Lower lobe of right lung (tissue), 2 donors: ENCODE measurements at regions not wholly inside any gene's neighbourhood (a gene's known extent, or its start where the extent isn't known, plus 50 kb on each side); places are given as distances from the start of the nearest gene placed in this dataset.

ENCODE experiments used
- ATAC-seq, 2 donors: fragments of 200-7000 bp; cut with Tn5 transposase; one replicate each; pipeline ENCODE4 v1.9.1; 2020 to 2022; ENCODE audit warnings: mild to moderate bottlenecking in 2 of 2, moderate library complexity in 2 of 2
- DNase-seq: peaks from one replicate; pipeline ENCODE4 v3.0.0-alpha.2; 2020
- H3K27ac ChIP-seq: fragments of 200-600 bp; one replicate; pipeline ENCODE4 v1.8.0; 2022
- H3K27me3 ChIP-seq: fragments of 200-600 bp; one replicate; pipeline ENCODE4 v1.8.0; 2022; ENCODE audit warnings: low read depth
- H3K36me3 ChIP-seq: fragments of 200-600 bp; one replicate; pipeline ENCODE4 v1.8.0; 2022; ENCODE audit warnings: mild to moderate bottlenecking
- H3K4me1 ChIP-seq: fragments of 200-600 bp; one replicate; pipeline ENCODE4 v1.8.0; 2022
- H3K4me3 ChIP-seq: fragments of 200-600 bp; one replicate; pipeline ENCODE4 v1.8.0; 2022; ENCODE audit warnings: mild to moderate bottlenecking
- H3K9me3 ChIP-seq: fragments of 200-600 bp; one replicate; pipeline ENCODE4 v1.8.0; 2022
- intact Hi-C: fragments of 100-400 bp; cut with DNase I; formaldehyde crosslinking; loops from one replicate; pipeline ENCODE4 v1.11.0; 2022
- TF ChIP-seq, protein P1 (sequence below): fragments of 200-600 bp; IDR thresholded peaks from one replicate; pipeline ENCODE4 v1.8.0; 2022; ENCODE audit warnings: antibody characterized with exemption, mild to moderate bottlenecking
- donor health status: DM: no; HTN: yes; CAD: no; lungs with severe emphysema.

- no peaks in the 10 kb centered on the region for H3K27me3 ChIP-seq
- no peaks in the 10 kb centered on the region for H3K36me3 ChIP-seq
- H3K27ac ChIP-seq = no peak overlapping the region
- DNase-seq = no peak
- no peak for ATAC-seq
- intact Hi-C loops = no loop called here
- no peaks in the 10 kb centered on the region for H3K9me3 ChIP-seq
- TF ChIP-seq, protein P1, sequence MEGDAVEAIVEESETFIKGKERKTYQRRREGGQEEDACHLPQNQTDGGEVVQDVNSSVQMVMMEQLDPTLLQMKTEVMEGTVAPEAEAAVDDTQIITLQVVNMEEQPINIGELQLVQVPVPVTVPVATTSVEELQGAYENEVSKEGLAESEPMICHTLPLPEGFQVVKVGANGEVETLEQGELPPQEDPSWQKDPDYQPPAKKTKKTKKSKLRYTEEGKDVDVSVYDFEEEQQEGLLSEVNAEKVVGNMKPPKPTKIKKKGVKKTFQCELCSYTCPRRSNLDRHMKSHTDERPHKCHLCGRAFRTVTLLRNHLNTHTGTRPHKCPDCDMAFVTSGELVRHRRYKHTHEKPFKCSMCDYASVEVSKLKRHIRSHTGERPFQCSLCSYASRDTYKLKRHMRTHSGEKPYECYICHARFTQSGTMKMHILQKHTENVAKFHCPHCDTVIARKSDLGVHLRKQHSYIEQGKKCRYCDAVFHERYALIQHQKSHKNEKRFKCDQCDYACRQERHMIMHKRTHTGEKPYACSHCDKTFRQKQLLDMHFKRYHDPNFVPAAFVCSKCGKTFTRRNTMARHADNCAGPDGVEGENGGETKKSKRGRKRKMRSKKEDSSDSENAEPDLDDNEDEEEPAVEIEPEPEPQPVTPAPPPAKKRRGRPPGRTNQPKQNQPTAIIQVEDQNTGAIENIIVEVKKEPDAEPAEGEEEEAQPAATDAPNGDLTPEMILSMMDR = no peak
- H3K4me1 ChIP-seq = no peaks in the 10 kb centered on the region
- H3K4me3 ChIP-seq = no peak overlapping the region
These were observed 1374.2 kb upstream of the ALCAM start for GRCh38 chr3:103992469-103992868.

DNA sequence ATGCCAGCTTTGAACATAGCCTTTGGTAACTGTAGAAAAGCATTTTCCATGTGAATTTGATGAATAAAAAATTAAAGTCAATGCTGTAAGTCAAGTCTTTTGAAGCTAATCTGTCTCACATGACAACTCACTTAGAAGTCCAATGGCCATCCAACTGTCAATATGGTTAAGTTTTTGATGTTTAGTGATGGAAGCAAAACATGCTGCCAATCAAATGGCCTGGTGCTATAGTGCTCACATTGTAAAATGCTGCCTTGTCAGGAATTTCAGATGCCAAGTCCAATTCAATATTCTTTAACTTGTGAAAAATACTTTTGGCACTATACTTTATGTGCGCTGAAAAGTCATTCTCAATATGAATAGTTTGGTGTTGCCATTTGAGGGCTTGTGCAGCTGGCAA is 1361.8 kb upstream of the ALCAM start:
- ATAC-seq (no peak), DNase-seq (no peak)
- intact Hi-C loops = no loop called here
- Histone ChIP-seq H3K27ac (no peak overlapping the region), H3K4me3 (no peak overlapping the region), H3K9me3 (no peaks in the 10 kb centered on the region), H3K27me3 (no peaks in the 10 kb centered on the region), H3K4me1 (no peaks in the 10 kb centered on the region), H3K36me3 (no peaks in the 10 kb centered on the region)
- TF ChIP-seq, protein P1 = no peak

- TF ChIP-seq, protein P1 = no peak
- H3K27ac ChIP-seq = no peak overlapping the region
- DNase-seq = no peak
- H3K9me3 ChIP-seq = no peaks in the 10 kb centered on the region
- intact Hi-C loops = no loop called here
- no peaks in the 10 kb centered on the region for H3K4me1 ChIP-seq
- no peak for ATAC-seq
- no peaks in the 10 kb centered on the region for H3K36me3 ChIP-seq
- no peaks in the 10 kb centered on the region for H3K27me3 ChIP-seq
- no peak overlapping the region for H3K4me3 ChIP-seq
These were observed 1360.9 kb upstream of the ALCAM start for GRCh38 chr3:104005815-104006214.

- Histone ChIP-seq H3K27me3 (no peaks in the 10 kb centered on the region), H3K27ac (no peak overlapping the region), H3K9me3 (peaks cover 4% of the 10 kb centered on the region), H3K36me3 (no peaks in the 10 kb centered on the region), H3K4me1 (no peaks in the 10 kb centered on the region), H3K4me3 (no peak overlapping the region)
- ATAC-seq = no peak
- intact Hi-C loops = no loop called here
- TF ChIP-seq, protein P1 = no peak
- DNase-seq = no peak
These were observed 1348.2 kb upstream of the ALCAM start for GRCh38 chr3:104018541-104018940.

DNA sequence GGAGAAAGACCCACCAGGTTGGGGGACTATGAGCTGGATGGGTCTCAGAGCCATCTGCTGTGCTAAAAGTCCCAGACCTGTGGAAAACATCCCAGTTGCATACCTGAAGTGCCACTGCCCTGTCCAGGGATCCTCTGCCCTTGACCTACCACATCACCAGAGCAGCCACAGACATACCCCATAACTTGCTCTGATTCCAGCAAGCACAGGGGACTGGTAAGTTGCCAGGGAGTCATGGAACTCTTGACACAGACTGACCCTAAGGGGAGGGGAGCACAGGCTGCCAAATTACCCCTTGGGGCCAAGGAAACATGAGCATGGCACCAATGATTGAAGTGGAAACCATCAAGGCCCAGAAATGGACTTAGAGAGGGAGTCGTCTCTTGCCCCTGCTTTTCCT is 1335.1 kb upstream of the ALCAM start:
- Histone ChIP-seq H3K4me1 (no peaks in the 10 kb centered on the region), H3K27ac (no peak overlapping the region), H3K27me3 (no peaks in the 10 kb centered on the region), H3K36me3 (no peaks in the 10 kb centered on the region), H3K4me3 (no peak overlapping the region), H3K9me3 (no peaks in the 10 kb centered on the region)
- DNase-seq (no peak), ATAC-seq (peak in 1 of 2 donors; percentile 37)
- TF ChIP-seq, protein P1 = no peak
- intact Hi-C loops = no loop called here

GRCh38 chr3:104032283-104032682 is 1334.4 kb upstream of the ALCAM start:
- TF ChIP-seq, protein P1 = no peak
- DNase-seq (no peak), ATAC-seq (no peak)
- Histone ChIP-seq H3K36me3 (no peaks in the 10 kb centered on the region), H3K27ac (no peak overlapping the region), H3K4me3 (no peak overlapping the region), H3K9me3 (no peaks in the 10 kb centered on the region), H3K4me1 (no peaks in the 10 kb centered on the region), H3K27me3 (no peaks in the 10 kb centered on the region)
- intact Hi-C loops = no loop called here
